ENCODE measurements at regions not wholly inside any gene's neighbourhood (a gene's known extent, or its start where the extent isn't known, plus 50 kb on each side); places are given as distances from the start of the nearest gene placed in this dataset.

DNA sequence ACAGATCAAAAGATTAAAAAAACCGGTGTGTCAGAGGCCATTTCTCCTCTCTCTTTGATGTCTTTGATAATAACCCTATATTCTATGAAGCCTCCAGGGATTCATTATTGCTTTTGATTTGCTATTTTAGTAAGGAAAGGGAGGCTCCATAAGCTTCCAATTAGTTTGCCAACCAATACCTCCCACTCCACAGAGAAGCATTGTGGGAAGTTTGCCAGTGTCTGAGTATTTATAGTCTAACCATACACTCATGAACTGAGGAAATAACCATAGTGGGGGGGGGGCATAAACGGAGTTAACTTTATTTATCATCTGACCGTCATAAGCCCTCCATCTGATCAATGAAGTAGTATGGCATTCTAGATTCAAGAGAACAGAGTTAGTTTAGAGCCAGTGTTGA lies 1066.8 kb upstream of the PABPC4L start:
- TF ChIP-seq POLR2A (IDR thresholded peaks at IDR 0.05), result no peak
- TF ChIP-seq, protein P1, sequence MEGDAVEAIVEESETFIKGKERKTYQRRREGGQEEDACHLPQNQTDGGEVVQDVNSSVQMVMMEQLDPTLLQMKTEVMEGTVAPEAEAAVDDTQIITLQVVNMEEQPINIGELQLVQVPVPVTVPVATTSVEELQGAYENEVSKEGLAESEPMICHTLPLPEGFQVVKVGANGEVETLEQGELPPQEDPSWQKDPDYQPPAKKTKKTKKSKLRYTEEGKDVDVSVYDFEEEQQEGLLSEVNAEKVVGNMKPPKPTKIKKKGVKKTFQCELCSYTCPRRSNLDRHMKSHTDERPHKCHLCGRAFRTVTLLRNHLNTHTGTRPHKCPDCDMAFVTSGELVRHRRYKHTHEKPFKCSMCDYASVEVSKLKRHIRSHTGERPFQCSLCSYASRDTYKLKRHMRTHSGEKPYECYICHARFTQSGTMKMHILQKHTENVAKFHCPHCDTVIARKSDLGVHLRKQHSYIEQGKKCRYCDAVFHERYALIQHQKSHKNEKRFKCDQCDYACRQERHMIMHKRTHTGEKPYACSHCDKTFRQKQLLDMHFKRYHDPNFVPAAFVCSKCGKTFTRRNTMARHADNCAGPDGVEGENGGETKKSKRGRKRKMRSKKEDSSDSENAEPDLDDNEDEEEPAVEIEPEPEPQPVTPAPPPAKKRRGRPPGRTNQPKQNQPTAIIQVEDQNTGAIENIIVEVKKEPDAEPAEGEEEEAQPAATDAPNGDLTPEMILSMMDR (IDR thresholded peaks at IDR 0.05), result no peak
